ENCODE measurements at regions not wholly inside any gene's neighbourhood (a gene's known extent, or its start where the extent isn't known, plus 50 kb on each side); places are given as distances from the start of the nearest gene placed in this dataset.
"Not testable (repeated sequence)": the region's sequence is repeated elsewhere in the genome, so short reads cannot be mapped to it uniquely, and the experiment has no call there.

GRCh38 chr20:17825252-17825959 lies 125.6 kb downstream of the BANF2 start:
- peak overlapping the region; percentile 95 for H3K27ac Mint-ChIP-seq (ENCODE audit: unreplicated experiment)
- no peaks in the 10 kb centered on the region for H3K36me3 Mint-ChIP-seq (ENCODE audit: low read depth)
- H3K9me3 Mint-ChIP-seq (ENCODE audit: low read depth) = no peaks in the 10 kb centered on the region
- no peak for DNase-seq (ENCODE audit: low spot score)
- H3K27me3 Mint-ChIP-seq (ENCODE audit: low read depth) = no peaks in the 10 kb centered on the region
- no peak overlapping the region for H3K4me3 Mint-ChIP-seq (ENCODE audit: unreplicated experiment)
- TF ChIP-seq CTCF (IDR thresholded peaks at IDR 0.05) = no peak
- peaks cover 30% of the 10 kb centered on the region for H3K4me1 Mint-ChIP-seq (ENCODE audit: low read depth)

GRCh38 chr20:17824676-17825251 lies 125.0 kb downstream of the BANF2 start:
- Mint-ChIP-seq H3K4me1 (ENCODE audit: low read depth) (peaks cover 30% of the 10 kb centered on the region), H3K36me3 (ENCODE audit: low read depth) (no peaks in the 10 kb centered on the region), H3K27me3 (ENCODE audit: low read depth) (no peaks in the 10 kb centered on the region), H3K9me3 (ENCODE audit: low read depth) (no peaks in the 10 kb centered on the region), H3K4me3 (ENCODE audit: unreplicated experiment) (no peak overlapping the region), H3K27ac (ENCODE audit: unreplicated experiment) (peak overlapping the region; percentile 95)
- no peak for TF ChIP-seq CTCF (IDR thresholded peaks at IDR 0.05)
- no peak for DNase-seq (ENCODE audit: low spot score)

- DNase-seq (ENCODE audit: low spot score) = no peak
- Mint-ChIP-seq H3K4me1 (ENCODE audit: low read depth) (peaks cover 30% of the 10 kb centered on the region), H3K27ac (ENCODE audit: unreplicated experiment) (no peak overlapping the region), H3K9me3 (ENCODE audit: low read depth) (peaks cover 4% of the 10 kb centered on the region), H3K27me3 (ENCODE audit: low read depth) (no peaks in the 10 kb centered on the region), H3K36me3 (ENCODE audit: low read depth) (peaks cover 4% of the 10 kb centered on the region), H3K4me3 (ENCODE audit: unreplicated experiment) (no peak overlapping the region)
- TF ChIP-seq CTCF (IDR thresholded peaks at IDR 0.05) = no peak
These were observed 123.8 kb downstream of the BANF2 start for GRCh38 chr20:17823409-17824144.

- no peak for DNase-seq (ENCODE audit: low spot score)
- Mint-ChIP-seq H3K27me3 (ENCODE audit: low read depth) (no peaks in the 10 kb centered on the region), H3K4me3 (ENCODE audit: unreplicated experiment) (no peak overlapping the region), H3K4me1 (ENCODE audit: low read depth) (peaks cover 33% of the 10 kb centered on the region), H3K9me3 (ENCODE audit: low read depth) (peaks cover 4% of the 10 kb centered on the region), H3K27ac (ENCODE audit: unreplicated experiment) (no peak overlapping the region), H3K36me3 (ENCODE audit: low read depth) (peaks cover 4% of the 10 kb centered on the region)
- no peak for TF ChIP-seq CTCF (IDR thresholded peaks at IDR 0.05)
These were observed 123.0 kb downstream of the BANF2 start for GRCh38 chr20:17822540-17823408.

- Mint-ChIP-seq H3K27ac (ENCODE audit: unreplicated experiment) (peak overlapping the region; percentile 30), H3K4me1 (ENCODE audit: low read depth) (peaks cover 40% of the 10 kb centered on the region), H3K4me3 (ENCODE audit: unreplicated experiment) (no peak overlapping the region), H3K9me3 (ENCODE audit: low read depth) (peaks cover 4% of the 10 kb centered on the region), H3K36me3 (ENCODE audit: low read depth) (peaks cover 4% of the 10 kb centered on the region), H3K27me3 (ENCODE audit: low read depth) (no peaks in the 10 kb centered on the region)
- no peak for TF ChIP-seq CTCF (IDR thresholded peaks at IDR 0.05)
- DNase-seq (ENCODE audit: low spot score) = no peak
These were observed 122.3 kb downstream of the BANF2 start for GRCh38 chr20:17822039-17822438.

- H3K4me3 Mint-ChIP-seq (ENCODE audit: unreplicated experiment); H3K36me3 Mint-ChIP-seq (ENCODE audit: low read depth); DNase-seq (ENCODE audit: low spot score); H3K27me3 Mint-ChIP-seq (ENCODE audit: low read depth); H3K9me3 Mint-ChIP-seq (ENCODE audit: low read depth): not testable (repeated sequence)
- peaks cover 41% of the 10 kb centered on the region for H3K4me1 Mint-ChIP-seq (ENCODE audit: low read depth)
- H3K27ac Mint-ChIP-seq (ENCODE audit: unreplicated experiment) = peak overlapping the region; percentile 5
These were observed 121.8 kb downstream of the BANF2 start for GRCh38 chr20:17821606-17822005.

Measured in chondrocyte (in vitro differentiated cells).